GM18867 (cell line): ENCODE measurements at regions not wholly inside any gene's neighbourhood (a gene's known extent, or its start where the extent isn't known, plus 50 kb on each side); places are given as distances from the start of the nearest gene placed in this dataset.

Experiments
- ATAC-seq: cut with Tn5 transposase; IDR thresholded peaks from one replicate; pipeline ENCODE4 v1.9.1; 2021; ENCODE audit warnings: mild to moderate bottlenecking, moderate library complexity; ENCODE audit not compliant: unreplicated experiment

DNA sequence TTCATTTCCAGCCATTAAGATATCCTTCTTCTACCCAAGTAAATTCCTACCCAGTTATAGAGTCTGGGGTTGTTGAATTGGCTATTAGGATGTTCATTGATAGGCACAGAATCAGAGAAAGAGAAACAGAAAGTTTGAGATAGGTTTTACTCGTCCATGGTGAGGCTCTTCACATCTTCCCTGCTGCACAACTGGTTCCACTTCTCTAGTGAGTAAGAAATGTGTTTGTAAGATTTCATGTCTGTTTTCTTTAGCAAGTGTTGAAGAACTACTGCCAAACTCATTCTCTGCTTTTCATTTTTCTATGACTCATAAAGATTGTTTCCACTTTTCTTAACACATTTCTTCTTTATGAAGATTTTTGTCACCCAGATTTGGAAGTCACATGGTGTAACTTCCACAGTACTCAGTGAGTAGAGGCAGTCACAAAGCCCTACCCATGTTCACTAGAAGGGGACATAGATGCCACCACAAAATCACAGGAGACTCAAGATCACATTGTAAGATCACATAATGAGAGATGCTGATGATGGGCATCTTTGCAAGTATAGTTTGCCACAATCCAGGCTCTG is 152.3 kb downstream of the SNX7 start:
- peak; percentile 80 for ATAC-seq

DNA sequence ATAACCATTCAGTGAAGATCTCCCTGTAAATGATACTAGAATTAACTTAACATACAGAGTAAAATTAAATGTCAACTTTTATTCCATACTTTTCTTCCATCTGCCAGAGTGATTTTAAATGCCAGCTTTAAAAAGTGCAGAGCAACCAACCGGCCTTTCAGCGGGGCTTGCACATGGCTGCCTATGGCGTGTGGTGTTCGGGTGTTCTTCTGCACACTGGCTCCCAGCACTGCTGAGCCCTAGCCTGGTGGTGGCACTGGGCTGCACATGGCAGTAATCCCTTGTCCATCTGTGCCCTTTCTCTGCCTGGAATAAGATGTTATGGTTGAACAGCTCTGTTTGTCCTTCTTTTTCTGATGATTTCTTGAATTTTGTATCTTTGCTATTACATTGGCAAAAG is 156.3 kb downstream of the SNX7 start:
- ATAC-seq = no peak

DNA sequence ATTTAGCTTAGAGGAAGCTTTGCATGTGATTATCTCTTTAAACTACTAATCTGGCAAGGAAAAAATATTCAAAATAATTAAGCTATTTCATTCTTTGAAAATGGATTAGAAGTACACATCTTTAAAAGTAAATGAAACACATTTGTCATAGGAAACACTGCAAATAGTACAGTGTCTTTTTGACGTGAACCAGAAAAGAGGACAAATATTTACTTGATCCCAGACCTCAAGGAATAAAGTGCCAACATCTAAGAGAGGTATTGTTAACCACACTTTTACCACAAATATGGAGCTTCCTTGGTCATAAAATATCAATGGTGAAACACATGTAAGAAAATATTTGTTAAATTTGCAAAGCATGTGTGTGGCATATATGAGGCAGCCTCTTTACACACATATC is 159.9 kb downstream of the SNX7 start:
- no peak for ATAC-seq

DNA sequence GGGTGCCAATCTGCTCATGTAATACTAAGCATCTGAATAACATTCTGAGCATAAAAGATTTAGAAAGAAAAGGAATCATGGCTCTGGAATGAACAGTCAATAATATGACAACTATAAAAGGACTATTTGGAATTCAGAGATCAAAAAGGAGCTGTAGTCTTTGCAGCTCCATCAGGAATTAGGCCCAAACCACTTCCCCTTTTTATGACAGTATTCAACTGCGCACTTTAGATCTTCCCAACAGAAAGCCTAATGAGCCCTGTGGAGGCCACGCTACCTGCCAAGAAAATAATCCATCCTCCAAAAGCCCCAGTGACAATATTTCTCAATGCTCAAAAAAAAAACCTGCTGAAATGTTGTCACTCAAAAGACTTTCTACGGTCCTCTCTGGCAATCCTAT is 163.2 kb downstream of the SNX7 start:
- ATAC-seq = no peak

DNA sequence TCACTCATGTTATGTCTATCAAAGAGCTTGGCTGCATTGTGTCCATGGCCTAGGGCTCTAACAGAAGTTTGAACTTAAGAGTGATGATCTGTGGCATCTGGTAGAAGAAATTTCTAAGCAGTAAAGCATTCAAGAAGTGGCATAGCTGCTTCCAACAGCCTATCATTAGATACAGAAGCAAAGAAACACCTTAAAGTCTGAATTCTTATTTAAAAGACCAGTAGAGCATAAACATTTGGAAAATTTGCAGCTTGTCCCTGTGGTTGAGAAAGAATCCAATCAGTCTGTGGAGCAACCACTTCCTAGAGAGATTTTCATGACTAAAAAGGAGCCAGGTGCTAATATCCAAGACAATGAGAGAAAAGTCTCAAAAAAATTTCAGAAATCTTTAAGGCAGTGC is 165.5 kb downstream of the SNX7 start:
- no peak for ATAC-seq

DNA sequence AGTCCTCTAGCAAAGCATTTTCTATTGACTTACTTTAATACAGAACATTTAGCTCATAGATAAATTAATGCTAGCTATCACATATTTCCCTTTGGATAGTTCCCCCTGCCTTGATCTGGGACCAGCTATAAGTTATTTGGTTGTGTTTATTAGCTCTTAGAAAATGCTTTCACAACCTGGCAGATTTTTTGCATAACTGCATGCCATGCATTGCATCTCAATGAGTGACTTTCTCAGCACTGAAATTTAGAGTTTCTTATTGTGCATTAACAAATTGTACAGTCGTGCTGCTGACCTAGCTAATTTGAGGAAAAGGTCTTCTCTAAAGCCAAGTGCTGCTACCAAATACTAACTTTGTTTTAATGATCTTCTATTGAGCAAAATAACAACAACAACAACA is 164.8 kb downstream of the PLPPR5 start:
- no peak for ATAC-seq
